ENCODE measurements at regions not wholly inside any gene's neighbourhood (a gene's known extent, or its start where the extent isn't known, plus 50 kb on each side); places are given as distances from the start of the nearest gene placed in this dataset.

DNA sequence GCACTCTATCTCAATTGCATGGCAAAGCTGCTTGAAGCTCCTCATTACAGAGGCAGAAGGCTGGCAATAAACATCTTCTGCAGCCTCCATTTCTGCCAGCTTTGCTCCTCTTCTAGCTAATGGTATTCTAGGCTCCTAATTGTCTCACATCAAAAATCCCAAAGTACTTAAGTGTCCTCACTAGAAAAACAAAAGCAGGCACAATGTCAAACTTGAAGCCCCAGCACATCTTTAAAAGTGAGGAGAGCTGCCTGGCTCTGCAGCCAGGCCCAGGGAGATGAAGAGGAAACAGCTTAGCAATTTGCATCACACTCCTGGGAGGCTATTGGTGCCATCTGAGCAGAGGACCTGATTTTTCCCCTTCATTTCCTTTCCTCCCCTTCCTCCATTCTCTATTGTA lies 197.1 kb downstream of the KCNJ2 start:
- TF ChIP-seq, protein P1, sequence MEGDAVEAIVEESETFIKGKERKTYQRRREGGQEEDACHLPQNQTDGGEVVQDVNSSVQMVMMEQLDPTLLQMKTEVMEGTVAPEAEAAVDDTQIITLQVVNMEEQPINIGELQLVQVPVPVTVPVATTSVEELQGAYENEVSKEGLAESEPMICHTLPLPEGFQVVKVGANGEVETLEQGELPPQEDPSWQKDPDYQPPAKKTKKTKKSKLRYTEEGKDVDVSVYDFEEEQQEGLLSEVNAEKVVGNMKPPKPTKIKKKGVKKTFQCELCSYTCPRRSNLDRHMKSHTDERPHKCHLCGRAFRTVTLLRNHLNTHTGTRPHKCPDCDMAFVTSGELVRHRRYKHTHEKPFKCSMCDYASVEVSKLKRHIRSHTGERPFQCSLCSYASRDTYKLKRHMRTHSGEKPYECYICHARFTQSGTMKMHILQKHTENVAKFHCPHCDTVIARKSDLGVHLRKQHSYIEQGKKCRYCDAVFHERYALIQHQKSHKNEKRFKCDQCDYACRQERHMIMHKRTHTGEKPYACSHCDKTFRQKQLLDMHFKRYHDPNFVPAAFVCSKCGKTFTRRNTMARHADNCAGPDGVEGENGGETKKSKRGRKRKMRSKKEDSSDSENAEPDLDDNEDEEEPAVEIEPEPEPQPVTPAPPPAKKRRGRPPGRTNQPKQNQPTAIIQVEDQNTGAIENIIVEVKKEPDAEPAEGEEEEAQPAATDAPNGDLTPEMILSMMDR (IDR thresholded peaks at IDR 0.05; ENCODE audit: low read length) = no peak
- no peak for TF ChIP-seq EZH2 (IDR thresholded peaks at IDR 0.05; ENCODE audit: borderline replicate concordance, low read length)

Measured in OCI-LY1 (cell line).